MCF 10A (cell line): ENCODE measurements at regions not wholly inside any gene's neighbourhood (a gene's known extent, or its start where the extent isn't known, plus 50 kb on each side); places are given as distances from the start of the nearest gene placed in this dataset.
"Not testable (repeated sequence)": the region's sequence is repeated elsewhere in the genome, so short reads cannot be mapped to it uniquely, and the experiment has no call there.

Source experiments
- BruUV-seq: library from RNA; stranded (reverse); fragments of 400-500 nt; replicated peaks from 2 replicates; lab custom pipeline; 2021; lab: Mats Ljungman, UMichigan
- CTCF ChIA-PET: fragments of 300-600 bp; sonication (Branson Sonifier 250); formaldehyde crosslinking; extraction: SDS; loops from one replicate; lab custom pipeline; 2021; ENCODE audit warnings: antibody characterized with exemption, inconsistent platforms; lab: Yijun Ruan, JAX
- POLR2A ChIA-PET: fragments of 300-600, 350-650 bp; sonication (Branson Sonifier 250); formaldehyde crosslinking; extraction: SDS; loops from one replicate; lab custom pipeline; 2020; ENCODE audit warnings: antibody characterized with exemption, inconsistent platforms; lab: Yijun Ruan, JAX
- DNase-seq: peaks from one replicate; pipeline ENCODE4 v3.0.0-alpha.2; 2018; ENCODE audit not compliant: unreplicated experiment
- H3K27ac Mint-ChIP-seq: one replicate; pipeline ENCODE4 v1.8.0; 2022; ENCODE audit warnings: mild to moderate bottlenecking, low read depth, mixed read lengths; ENCODE audit not compliant: unreplicated experiment
- H3K27me3 Mint-ChIP-seq: one replicate; pipeline ENCODE4 v1.8.0; 2022; ENCODE audit warnings: mixed read lengths; ENCODE audit not compliant: insufficient read depth, unreplicated experiment
- H3K36me3 Mint-ChIP-seq: one replicate; pipeline ENCODE4 v1.8.0; 2022; ENCODE audit warnings: mild to moderate bottlenecking, moderate library complexity, mixed read lengths; ENCODE audit not compliant: insufficient read depth, unreplicated experiment
- H3K4me1 Mint-ChIP-seq: one replicate; pipeline ENCODE4 v1.8.0; 2022; ENCODE audit warnings: mixed read lengths; ENCODE audit not compliant: insufficient read depth, unreplicated experiment
- H3K4me3 Mint-ChIP-seq: one replicate; pipeline ENCODE4 v1.8.0; 2022; ENCODE audit warnings: mild to moderate bottlenecking, moderate library complexity, mixed read lengths; ENCODE audit not compliant: unreplicated experiment
- H3K9me3 Mint-ChIP-seq: one replicate; pipeline ENCODE4 v1.8.0; 2022; ENCODE audit warnings: mixed read lengths; ENCODE audit not compliant: unreplicated experiment
- intact Hi-C: fragments of 100-400 bp; cut with micrococcal nuclease; formaldehyde crosslinking; loops from 2 replicates; pipeline ENCODE4 v1.14.1; 2022
- TF ChIP-seq, protein P1 (sequence below): fragments of 200-600 bp; IDR thresholded peaks from one replicate; pipeline ENCODE4 v1.8.0; 2022; ENCODE audit warnings: antibody characterized with exemption, mild to moderate bottlenecking; ENCODE audit not compliant: unreplicated experiment

DNA sequence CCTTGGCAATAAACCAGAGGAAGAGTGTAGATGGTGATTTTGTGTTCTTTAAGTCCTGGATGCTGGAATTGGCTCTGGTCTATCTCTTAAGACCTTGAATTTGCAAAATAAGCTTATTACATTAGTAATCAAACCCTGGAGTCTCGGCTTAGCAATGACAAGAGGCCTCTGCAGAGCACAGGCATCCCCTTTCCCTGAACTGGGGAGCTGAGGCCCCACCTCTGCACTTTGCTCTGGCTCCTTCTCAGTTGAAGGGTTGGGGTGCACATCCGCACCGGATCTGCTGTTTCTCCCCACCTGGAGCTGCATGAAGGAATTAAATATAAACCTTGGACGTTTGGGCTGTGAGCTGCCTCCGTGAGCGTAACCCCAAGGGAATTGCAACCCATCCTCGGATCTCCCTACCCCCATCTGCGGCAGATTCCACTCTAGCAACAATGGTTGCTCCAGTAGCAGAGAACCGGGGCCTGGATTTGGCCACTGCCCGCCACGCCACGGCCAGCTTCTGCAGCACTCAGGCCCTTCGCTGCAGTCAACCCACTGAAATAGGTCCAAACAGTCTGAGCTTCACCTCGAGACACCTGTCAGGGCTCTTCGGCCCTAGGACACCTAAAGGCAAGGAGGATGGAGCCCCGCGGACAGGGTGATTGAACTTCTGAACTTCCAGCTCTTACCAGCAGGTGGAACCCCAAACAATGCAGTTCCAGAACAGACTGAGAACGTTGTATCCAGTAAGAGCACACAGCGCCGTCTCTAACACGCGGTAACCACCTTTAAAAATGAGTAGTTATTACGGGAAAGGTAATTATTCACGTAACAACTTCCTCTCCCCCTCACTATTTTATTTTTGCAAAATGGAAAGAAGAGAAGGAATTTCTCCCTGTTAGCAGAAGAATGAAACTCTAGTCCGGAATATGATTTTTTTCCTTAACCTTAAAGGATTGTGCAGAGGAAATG is 54.8 kb upstream of the CAPRIN1 start:
- no peaks in the 10 kb centered on the region for H3K36me3 Mint-ChIP-seq
- H3K27ac Mint-ChIP-seq, result no peak overlapping the region
- H3K27me3 Mint-ChIP-seq, result no peaks in the 10 kb centered on the region
- peak; percentile 85 for DNase-seq
- H3K9me3 Mint-ChIP-seq, result no peaks in the 10 kb centered on the region
- CTCF ChIA-PET, result interaction anchor here (0.6 to 3.9 kb wide), 53 partner anchors 9 to 699 kb away, joined by 3 to 42 read pairs (median 4); partner anchors contain the start of genes ABTB2 and CAPRIN1
- BruUV-seq, result no TSS peak
- POLR2A ChIA-PET, result interaction anchor here (0.6 to 3.0 kb wide), 14 partner anchors 32 to 1796 kb away, joined by 3 to 37 read pairs (median 5); partner anchors contain the start of genes CAPRIN1 and NAT10
- intact Hi-C loops, result loop anchor here (1.0 to 2.0 kb wide), 5 partner anchors 57 to 363 kb away; partner anchors contain the start of gene NAT10
- TF ChIP-seq, protein P1, sequence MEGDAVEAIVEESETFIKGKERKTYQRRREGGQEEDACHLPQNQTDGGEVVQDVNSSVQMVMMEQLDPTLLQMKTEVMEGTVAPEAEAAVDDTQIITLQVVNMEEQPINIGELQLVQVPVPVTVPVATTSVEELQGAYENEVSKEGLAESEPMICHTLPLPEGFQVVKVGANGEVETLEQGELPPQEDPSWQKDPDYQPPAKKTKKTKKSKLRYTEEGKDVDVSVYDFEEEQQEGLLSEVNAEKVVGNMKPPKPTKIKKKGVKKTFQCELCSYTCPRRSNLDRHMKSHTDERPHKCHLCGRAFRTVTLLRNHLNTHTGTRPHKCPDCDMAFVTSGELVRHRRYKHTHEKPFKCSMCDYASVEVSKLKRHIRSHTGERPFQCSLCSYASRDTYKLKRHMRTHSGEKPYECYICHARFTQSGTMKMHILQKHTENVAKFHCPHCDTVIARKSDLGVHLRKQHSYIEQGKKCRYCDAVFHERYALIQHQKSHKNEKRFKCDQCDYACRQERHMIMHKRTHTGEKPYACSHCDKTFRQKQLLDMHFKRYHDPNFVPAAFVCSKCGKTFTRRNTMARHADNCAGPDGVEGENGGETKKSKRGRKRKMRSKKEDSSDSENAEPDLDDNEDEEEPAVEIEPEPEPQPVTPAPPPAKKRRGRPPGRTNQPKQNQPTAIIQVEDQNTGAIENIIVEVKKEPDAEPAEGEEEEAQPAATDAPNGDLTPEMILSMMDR, result peak; percentile 76
- H3K4me3 Mint-ChIP-seq, result peak overlapping the region; percentile 15
- peaks cover 12% of the 10 kb centered on the region for H3K4me1 Mint-ChIP-seq

DNA sequence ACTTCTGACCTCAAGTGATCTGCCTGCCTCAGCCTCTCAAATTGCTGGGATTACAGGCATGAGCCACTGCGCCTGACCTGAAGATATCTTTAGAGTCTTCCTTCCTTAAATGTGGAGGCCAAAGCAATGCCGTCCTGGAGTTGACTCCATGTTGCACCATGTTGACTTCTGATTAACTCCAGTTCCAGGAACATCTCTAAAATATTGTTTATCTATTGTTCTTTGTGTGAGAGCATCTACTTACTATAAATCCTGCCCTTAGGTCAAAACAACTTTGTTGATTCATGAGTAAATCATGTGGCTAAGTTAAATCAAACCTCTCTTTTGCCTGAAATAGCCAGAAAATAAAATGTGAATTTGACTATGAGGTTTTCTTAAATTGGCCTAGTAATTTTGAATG is 56.6 kb upstream of the CAPRIN1 start:
- TF ChIP-seq, protein P1, result no peak
- Mint-ChIP-seq H3K36me3 (no peaks in the 10 kb centered on the region), H3K27me3 (no peaks in the 10 kb centered on the region), H3K9me3 (no peaks in the 10 kb centered on the region), H3K27ac (no peak overlapping the region), H3K4me1 (peaks cover 12% of the 10 kb centered on the region), H3K4me3 (no peak overlapping the region)
- CTCF ChIA-PET, result interaction anchor here (0.8 kb wide), 1 partner anchor 35 kb away, joined by 3 read pairs; no protein-coding TSS in a partner anchor
- intact Hi-C loops, result no loop called here
- BruUV-seq, result no TSS peak
- no peak for DNase-seq
- POLR2A ChIA-PET, result no interaction called here

DNA sequence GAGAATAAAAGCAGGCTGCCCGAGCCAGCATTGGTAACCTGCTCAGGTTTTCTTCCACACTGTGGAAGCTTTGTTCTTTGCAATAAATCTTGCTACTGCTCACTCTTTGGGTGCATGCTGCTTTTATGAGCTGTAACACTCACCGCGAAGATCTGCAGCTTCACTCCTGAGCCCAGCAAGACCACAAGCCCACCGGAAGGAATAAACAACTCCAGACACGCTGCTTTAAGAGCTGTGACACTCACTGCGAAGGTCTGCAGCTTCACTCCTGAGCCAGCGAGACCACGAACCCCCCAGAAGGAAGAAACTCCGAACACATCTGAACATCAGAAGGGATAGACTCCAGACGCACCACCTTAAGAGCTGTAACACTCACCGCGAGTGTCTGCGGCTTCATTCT is 60.4 kb upstream of the CAPRIN1 start:
- BruUV-seq, H3K27ac Mint-ChIP-seq, H3K36me3 Mint-ChIP-seq, H3K4me1 Mint-ChIP-seq, H3K4me3 Mint-ChIP-seq, H3K9me3 Mint-ChIP-seq, DNase-seq, H3K27me3 Mint-ChIP-seq, intact Hi-C loops: not testable (repeated sequence)
- ChIA-PET CTCF (interaction anchor here (0.6 to 1.9 kb wide), 4 partner anchors 13 to 927 kb away, joined by 3 to 6 read pairs (median 4); no protein-coding TSS in a partner anchor), POLR2A (interaction anchor here (0.7 kb wide), 2 partner anchors 112 to 1883 kb away, joined by 3 to 4 read pairs; no protein-coding TSS in a partner anchor)

DNA sequence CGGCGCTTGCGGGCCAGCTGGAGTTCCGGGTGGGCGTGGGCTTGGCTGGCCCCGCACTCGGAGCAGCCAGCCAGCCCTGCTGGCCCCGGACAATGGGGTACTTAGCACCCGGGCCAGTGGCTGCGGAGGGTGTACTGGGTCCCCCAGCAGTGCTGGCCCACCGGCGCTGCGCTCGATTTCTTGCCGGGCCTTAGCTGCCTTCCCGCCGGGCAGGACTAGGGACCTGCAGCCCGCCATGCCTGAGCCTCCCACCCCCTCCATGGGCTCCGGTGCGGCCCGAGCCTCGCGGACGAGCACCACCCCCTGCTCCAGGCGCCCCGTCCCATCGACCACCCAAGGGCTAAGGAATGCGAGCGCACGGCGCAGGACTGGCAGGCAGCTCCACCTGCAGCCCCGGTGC is 61.4 kb upstream of the CAPRIN1 start:
- H3K4me1 Mint-ChIP-seq, H3K4me3 Mint-ChIP-seq, intact Hi-C loops, DNase-seq, POLR2A ChIA-PET, H3K9me3 Mint-ChIP-seq, BruUV-seq, H3K27ac Mint-ChIP-seq, H3K27me3 Mint-ChIP-seq, H3K36me3 Mint-ChIP-seq: not testable (repeated sequence)
- CTCF ChIA-PET, result interaction anchor here (0.7 to 3.9 kb wide), 4 partner anchors 14 to 133 kb away, joined by 3 to 31 read pairs (median 4); no protein-coding TSS in a partner anchor
